ENCODE measurements at regions not wholly inside any gene's neighbourhood (a gene's known extent, or its start where the extent isn't known, plus 50 kb on each side); places are given as distances from the start of the nearest gene placed in this dataset.

- H3K9ac ChIP-seq (ENCODE audit: insufficient read depth, low read length) = no peak overlapping the region
These were observed 123.3 kb upstream of the SESN3 start for GRCh38 chr11:95354304-95354703.

GRCh38 chr11:95353706-95354105 is 122.7 kb upstream of the SESN3 start:
- Histone ChIP-seq H3K4me3 (replicated peaks in 1 of 4; ENCODE audit: control extremely low read depth in 1 of 4, insufficient read depth in 1 of 4, low read depth in 3 of 4, low read length in 4 of 4) (no peak overlapping the region), H3K9me3 (ENCODE audit: control insufficient read depth, insufficient read depth, low read depth, low read length) (no peaks in the 10 kb centered on the region), H3K4me2 (ENCODE audit: extremely low read depth, insufficient read depth, low read length) (no peak overlapping the region), H3K9ac (ENCODE audit: insufficient read depth, low read length) (no peak overlapping the region), H3K27ac (ENCODE audit: insufficient read depth, low read length) (no peak overlapping the region), H3K27me3 (ENCODE audit: control insufficient read depth, insufficient read depth, low read length) (no peaks in the 10 kb centered on the region), H2AFZ (ENCODE audit: low read length) (no peak overlapping the region), H3K79me2 (ENCODE audit: control insufficient read depth, insufficient read depth, low read length) (no peaks in the 10 kb centered on the region), H3K4me1 (ENCODE audit: control insufficient read depth, extremely low read depth, insufficient read depth, low read length) (no peaks in the 10 kb centered on the region), H3K36me3 (ENCODE audit: control insufficient read depth, insufficient read depth, low read length) (no peaks in the 10 kb centered on the region), H4K20me1 (ENCODE audit: control insufficient read depth, extremely low read depth, insufficient read depth, low read length) (no peaks in the 10 kb centered on the region)
- no peak for DNase-seq (ENCODE audit: low read depth in 2 of 2)
- no peak for TF ChIP-seq EZH2 (IDR thresholded peaks at IDR 0.05; ENCODE audit: low read length, missing control alignments)
- no peak for TF ChIP-seq CTCF (conservative IDR thresholded peaks at IDR 0.05 in 1 of 2, IDR thresholded peaks at IDR 0.05 in 1 of 2; ENCODE audit: low read depth in 1 of 2, low read length in 2 of 2)

More at GRCh38 chr11:95354304-95354703, 123.3 kb upstream of the SESN3 start:
- Histone ChIP-seq H3K4me3 (replicated peaks in 1 of 4; ENCODE audit: control extremely low read depth in 1 of 4, insufficient read depth in 1 of 4, low read depth in 3 of 4, low read length in 4 of 4) (no peak overlapping the region), H3K27me3 (ENCODE audit: control insufficient read depth, insufficient read depth, low read length) (no peaks in the 10 kb centered on the region), H3K4me1 (ENCODE audit: control insufficient read depth, extremely low read depth, insufficient read depth, low read length) (no peaks in the 10 kb centered on the region), H4K20me1 (ENCODE audit: control insufficient read depth, extremely low read depth, insufficient read depth, low read length) (no peaks in the 10 kb centered on the region), H3K27ac (ENCODE audit: insufficient read depth, low read length) (no peak overlapping the region), H3K36me3 (ENCODE audit: control insufficient read depth, insufficient read depth, low read length) (no peaks in the 10 kb centered on the region), H3K9me3 (ENCODE audit: control insufficient read depth, insufficient read depth, low read depth, low read length) (no peaks in the 10 kb centered on the region), H2AFZ (ENCODE audit: low read length) (no peak overlapping the region), H3K79me2 (ENCODE audit: control insufficient read depth, insufficient read depth, low read length) (no peaks in the 10 kb centered on the region), H3K4me2 (ENCODE audit: extremely low read depth, insufficient read depth, low read length) (no peak overlapping the region)
- no peak for DNase-seq (ENCODE audit: low read depth in 2 of 2)
- no peak for TF ChIP-seq EZH2 (IDR thresholded peaks at IDR 0.05; ENCODE audit: low read length, missing control alignments)
- no peak for TF ChIP-seq CTCF (conservative IDR thresholded peaks at IDR 0.05 in 1 of 2, IDR thresholded peaks at IDR 0.05 in 1 of 2; ENCODE audit: low read depth in 1 of 2, low read length in 2 of 2)

- H2AFZ ChIP-seq (ENCODE audit: low read length) = no peak overlapping the region
- H3K9me3 ChIP-seq (ENCODE audit: control insufficient read depth, insufficient read depth, low read depth, low read length) = no peaks in the 10 kb centered on the region
- no peak overlapping the region for H3K9ac ChIP-seq (ENCODE audit: insufficient read depth, low read length)
- no peaks in the 10 kb centered on the region for H3K79me2 ChIP-seq (ENCODE audit: control insufficient read depth, insufficient read depth, low read length)
- TF ChIP-seq CTCF (conservative IDR thresholded peaks at IDR 0.05 in 1 of 2, IDR thresholded peaks at IDR 0.05 in 1 of 2; ENCODE audit: low read depth in 1 of 2, low read length in 2 of 2) = no peak
- no peak for TF ChIP-seq EZH2 (IDR thresholded peaks at IDR 0.05; ENCODE audit: low read length, missing control alignments)
- no peaks in the 10 kb centered on the region for H3K4me1 ChIP-seq (ENCODE audit: control insufficient read depth, extremely low read depth, insufficient read depth, low read length)
- H3K4me2 ChIP-seq (ENCODE audit: extremely low read depth, insufficient read depth, low read length) = no peak overlapping the region
- no peak overlapping the region for H3K27ac ChIP-seq (ENCODE audit: insufficient read depth, low read length)
- DNase-seq (ENCODE audit: low read depth in 2 of 2) = no peak
- no peak overlapping the region for H3K4me3 ChIP-seq (replicated peaks in 1 of 4; ENCODE audit: control extremely low read depth in 1 of 4, insufficient read depth in 1 of 4, low read depth in 3 of 4, low read length in 4 of 4)
- H3K27me3 ChIP-seq (ENCODE audit: control insufficient read depth, insufficient read depth, low read length) = no peaks in the 10 kb centered on the region
- H3K36me3 ChIP-seq (ENCODE audit: control insufficient read depth, insufficient read depth, low read length) = no peaks in the 10 kb centered on the region
- no peaks in the 10 kb centered on the region for H4K20me1 ChIP-seq (ENCODE audit: control insufficient read depth, extremely low read depth, insufficient read depth, low read length)
These were observed 121.8 kb upstream of the SESN3 start for GRCh38 chr11:95352733-95353346.
